ENCODE measurements at regions not wholly inside any gene's neighbourhood (a gene's known extent, or its start where the extent isn't known, plus 50 kb on each side); places are given as distances from the start of the nearest gene placed in this dataset.
"Not testable (repeated sequence)": the region's sequence is repeated elsewhere in the genome, so short reads cannot be mapped to it uniquely, and the experiment has no call there.

- Histone ChIP-seq H3K36me3 (ENCODE audit: control insufficient read depth, insufficient read depth, low read length) (no peaks in the 10 kb centered on the region), H3K27me3 (ENCODE audit: control insufficient read depth, insufficient read depth, low read length) (no peaks in the 10 kb centered on the region)
Observed at GRCh38 chrX:88903989-88904718, 157.1 kb downstream of the CPXCR1 start.

GRCh38 chrX:88908056-88908455 is 161.0 kb downstream of the CPXCR1 start:
- H3K9ac ChIP-seq (ENCODE audit: low read depth, low read length), result no peak overlapping the region
- H3K4me1 ChIP-seq (ENCODE audit: control insufficient read depth, insufficient read depth, low read length), result no peaks in the 10 kb centered on the region
- H3K27ac ChIP-seq (ENCODE audit: low read depth, low read length), result no peak overlapping the region
- no peaks in the 10 kb centered on the region for H3K27me3 ChIP-seq (ENCODE audit: control insufficient read depth, insufficient read depth, low read length)
- no peaks in the 10 kb centered on the region for H3K36me3 ChIP-seq (ENCODE audit: control insufficient read depth, insufficient read depth, low read length)
- H3K4me3 ChIP-seq (ENCODE audit: low read depth, low read length), result no peak overlapping the region
- H3K9me3 ChIP-seq (ENCODE audit: control insufficient read depth, insufficient read depth, low read length), result no peaks in the 10 kb centered on the region; the same call in 1 of the 2 replicates

More at GRCh38 chrX:88903989-88904718, 157.1 kb downstream of the CPXCR1 start:
- Histone ChIP-seq H3K9me3 (ENCODE audit: control insufficient read depth, insufficient read depth, low read length) (no peaks in the 10 kb centered on the region; the same call in 1 of the 2 replicates), H3K27ac (ENCODE audit: low read depth, low read length) (no peak overlapping the region), H3K4me3 (ENCODE audit: low read depth, low read length) (no peak overlapping the region), H3K9ac (ENCODE audit: low read depth, low read length) (no peak overlapping the region), H3K4me1 (ENCODE audit: control insufficient read depth, insufficient read depth, low read length) (no peaks in the 10 kb centered on the region)

GRCh38 chrX:88937616-88938015 is 190.6 kb downstream of the CPXCR1 start:
- no peak overlapping the region for H3K27ac ChIP-seq (ENCODE audit: low read depth, low read length)
- no peak overlapping the region for H3K4me3 ChIP-seq (ENCODE audit: low read depth, low read length)
- H3K9ac ChIP-seq (ENCODE audit: low read depth, low read length), result no peak overlapping the region
- H3K27me3 ChIP-seq (ENCODE audit: control insufficient read depth, insufficient read depth, low read length), result no peaks in the 10 kb centered on the region
- H3K36me3 ChIP-seq (ENCODE audit: control insufficient read depth, insufficient read depth, low read length), result no peaks in the 10 kb centered on the region
- H3K9me3 ChIP-seq (ENCODE audit: control insufficient read depth, insufficient read depth, low read length), result no peaks in the 10 kb centered on the region
- no peaks in the 10 kb centered on the region for H3K4me1 ChIP-seq (ENCODE audit: control insufficient read depth, insufficient read depth, low read length)

DNA sequence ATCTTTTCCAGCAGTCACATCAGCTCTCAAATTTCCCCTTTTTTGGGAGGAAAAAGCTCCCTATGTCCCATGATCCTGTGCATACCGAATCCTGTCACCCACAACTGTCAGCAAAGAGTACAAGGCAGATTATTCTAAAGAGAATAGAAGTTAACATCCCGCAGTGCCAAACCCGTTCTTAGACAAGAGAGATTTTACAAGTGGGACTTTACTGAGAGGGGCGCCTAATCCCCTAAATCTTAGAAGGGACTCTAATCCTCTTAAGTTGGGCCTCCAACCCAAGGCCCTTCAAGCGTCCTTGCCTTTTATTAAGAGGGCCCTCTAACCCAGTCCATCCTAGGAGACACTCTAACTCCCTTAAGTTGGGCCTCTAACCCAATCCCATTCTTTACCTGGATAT is 193.9 kb downstream of the CPXCR1 start:
- Histone ChIP-seq H3K4me1 (ENCODE audit: control insufficient read depth, insufficient read depth, low read length) (no peaks in the 10 kb centered on the region), H3K27me3 (ENCODE audit: control insufficient read depth, insufficient read depth, low read length) (no peaks in the 10 kb centered on the region), H3K9me3 (ENCODE audit: control insufficient read depth, insufficient read depth, low read length) (no peaks in the 10 kb centered on the region), H3K27ac (ENCODE audit: low read depth, low read length) (no peak overlapping the region), H3K9ac (ENCODE audit: low read depth, low read length) (no peak overlapping the region), H3K36me3 (ENCODE audit: control insufficient read depth, insufficient read depth, low read length) (no peaks in the 10 kb centered on the region), H3K4me3 (ENCODE audit: low read depth, low read length) (no peak overlapping the region)

- no peaks in the 10 kb centered on the region for H3K27me3 ChIP-seq (ENCODE audit: control insufficient read depth, insufficient read depth, low read length)
- no peaks in the 10 kb centered on the region for H3K4me1 ChIP-seq (ENCODE audit: control insufficient read depth, insufficient read depth, low read length)
- H3K9me3 ChIP-seq (ENCODE audit: control insufficient read depth, insufficient read depth, low read length), result no peaks in the 10 kb centered on the region
- H3K27ac ChIP-seq (ENCODE audit: low read depth, low read length), result no peak overlapping the region
- no peaks in the 10 kb centered on the region for H3K36me3 ChIP-seq (ENCODE audit: control insufficient read depth, insufficient read depth, low read length)
- no peak overlapping the region for H3K9ac ChIP-seq (ENCODE audit: low read depth, low read length)
- H3K4me3 ChIP-seq (ENCODE audit: low read depth, low read length), result no peak overlapping the region
Observed at GRCh38 chrX:88944661-88945060, 197.6 kb downstream of the CPXCR1 start.

- not testable (repeated sequence) for H3K36me3 ChIP-seq (ENCODE audit: control insufficient read depth, insufficient read depth, low read length); H3K4me3 ChIP-seq (ENCODE audit: low read depth, low read length); H3K4me1 ChIP-seq (ENCODE audit: control insufficient read depth, insufficient read depth, low read length); H3K27me3 ChIP-seq (ENCODE audit: control insufficient read depth, insufficient read depth, low read length); H3K9ac ChIP-seq (ENCODE audit: low read depth, low read length); H3K27ac ChIP-seq (ENCODE audit: low read depth, low read length)
- H3K9me3 ChIP-seq (ENCODE audit: control insufficient read depth, insufficient read depth, low read length), result peaks cover 10% of the 10 kb centered on the region
Observed at GRCh38 chrX:88956059-88956458, 209.0 kb downstream of the CPXCR1 start.

GRCh38 chrX:88977835-88978234 is 230.8 kb downstream of the CPXCR1 start:
- Histone ChIP-seq H3K9ac (ENCODE audit: low read depth, low read length) (no peak overlapping the region), H3K27me3 (ENCODE audit: control insufficient read depth, insufficient read depth, low read length) (no peaks in the 10 kb centered on the region), H3K27ac (ENCODE audit: low read depth, low read length) (no peak overlapping the region), H3K36me3 (ENCODE audit: control insufficient read depth, insufficient read depth, low read length) (no peaks in the 10 kb centered on the region), H3K9me3 (ENCODE audit: control insufficient read depth, insufficient read depth, low read length) (no peaks in the 10 kb centered on the region), H3K4me1 (ENCODE audit: control insufficient read depth, insufficient read depth, low read length) (peaks cover 19% of the 10 kb centered on the region), H3K4me3 (ENCODE audit: low read depth, low read length) (no peak overlapping the region)

GRCh38 chrX:88982183-88982582 is 235.2 kb downstream of the CPXCR1 start:
- Histone ChIP-seq H3K27ac (ENCODE audit: low read depth, low read length) (peak overlapping the region; percentile 81), H3K27me3 (ENCODE audit: control insufficient read depth, insufficient read depth, low read length) (no peaks in the 10 kb centered on the region), H3K36me3 (ENCODE audit: control insufficient read depth, insufficient read depth, low read length) (no peaks in the 10 kb centered on the region), H3K9me3 (ENCODE audit: control insufficient read depth, insufficient read depth, low read length) (no peaks in the 10 kb centered on the region), H3K4me1 (ENCODE audit: control insufficient read depth, insufficient read depth, low read length) (peaks cover 42% of the 10 kb centered on the region), H3K4me3 (ENCODE audit: low read depth, low read length) (no peak overlapping the region), H3K9ac (ENCODE audit: low read depth, low read length) (peak overlapping the region; percentile 55)

DNA sequence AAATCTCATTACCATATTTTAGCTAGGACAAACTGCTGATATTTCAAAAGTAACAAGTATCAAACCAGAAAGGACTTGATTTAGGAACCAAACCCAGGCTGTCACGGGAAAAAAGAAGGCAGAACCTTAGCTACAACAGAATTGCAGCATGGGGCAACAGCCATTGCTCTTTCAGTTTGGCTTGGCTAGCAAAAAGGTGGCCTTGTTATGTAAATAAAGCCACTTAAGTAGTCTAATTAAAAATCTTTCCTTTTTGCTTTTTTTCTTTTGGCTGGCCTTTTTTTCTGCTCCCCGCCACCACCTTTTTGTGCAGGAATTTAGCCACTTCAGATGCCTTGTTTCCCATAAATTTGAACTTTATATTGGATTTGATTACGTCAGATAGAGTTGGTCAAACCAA is 235.9 kb downstream of the CPXCR1 start:
- Histone ChIP-seq H3K4me1 (ENCODE audit: control insufficient read depth, insufficient read depth, low read length) (peaks cover 45% of the 10 kb centered on the region), H3K27ac (ENCODE audit: low read depth, low read length) (peak overlapping the region; percentile 81), H3K4me3 (ENCODE audit: low read depth, low read length) (no peak overlapping the region), H3K9ac (ENCODE audit: low read depth, low read length) (peak overlapping the region; percentile 55), H3K9me3 (ENCODE audit: control insufficient read depth, insufficient read depth, low read length) (no peaks in the 10 kb centered on the region), H3K36me3 (ENCODE audit: control insufficient read depth, insufficient read depth, low read length) (no peaks in the 10 kb centered on the region), H3K27me3 (ENCODE audit: control insufficient read depth, insufficient read depth, low read length) (no peaks in the 10 kb centered on the region)

DNA sequence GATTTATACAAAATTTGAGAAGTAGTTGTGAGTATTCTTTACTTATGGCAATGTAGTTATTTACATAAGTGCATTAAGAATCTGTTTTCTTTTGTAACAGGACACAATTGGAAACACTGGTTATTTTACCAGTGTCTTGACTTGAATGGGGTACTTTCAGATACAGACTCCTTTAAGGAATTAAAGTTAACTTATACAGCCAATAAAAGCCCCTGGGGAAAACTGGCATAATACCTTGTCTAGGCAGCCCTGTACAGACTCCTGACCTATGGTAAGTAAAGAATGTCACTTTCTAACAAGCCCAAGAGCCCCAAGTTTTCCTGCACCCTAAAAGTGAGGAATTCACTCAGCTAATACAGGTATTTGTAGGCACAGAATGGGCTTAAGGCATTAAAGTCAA is 241.8 kb downstream of the CPXCR1 start:
- Histone ChIP-seq H3K9me3 (ENCODE audit: control insufficient read depth, insufficient read depth, low read length) (no peaks in the 10 kb centered on the region), H3K4me3 (ENCODE audit: low read depth, low read length) (no peak overlapping the region), H3K9ac (ENCODE audit: low read depth, low read length) (0 out of 2 replicates have a peak overlapping the region, but pooled peaks have one; percentile 10), H3K4me1 (ENCODE audit: control insufficient read depth, insufficient read depth, low read length) (peaks cover 75% of the 10 kb centered on the region), H3K36me3 (ENCODE audit: control insufficient read depth, insufficient read depth, low read length) (no peaks in the 10 kb centered on the region), H3K27me3 (ENCODE audit: control insufficient read depth, insufficient read depth, low read length) (no peaks in the 10 kb centered on the region), H3K27ac (ENCODE audit: low read depth, low read length) (peak overlapping the region; percentile 51)

DNA sequence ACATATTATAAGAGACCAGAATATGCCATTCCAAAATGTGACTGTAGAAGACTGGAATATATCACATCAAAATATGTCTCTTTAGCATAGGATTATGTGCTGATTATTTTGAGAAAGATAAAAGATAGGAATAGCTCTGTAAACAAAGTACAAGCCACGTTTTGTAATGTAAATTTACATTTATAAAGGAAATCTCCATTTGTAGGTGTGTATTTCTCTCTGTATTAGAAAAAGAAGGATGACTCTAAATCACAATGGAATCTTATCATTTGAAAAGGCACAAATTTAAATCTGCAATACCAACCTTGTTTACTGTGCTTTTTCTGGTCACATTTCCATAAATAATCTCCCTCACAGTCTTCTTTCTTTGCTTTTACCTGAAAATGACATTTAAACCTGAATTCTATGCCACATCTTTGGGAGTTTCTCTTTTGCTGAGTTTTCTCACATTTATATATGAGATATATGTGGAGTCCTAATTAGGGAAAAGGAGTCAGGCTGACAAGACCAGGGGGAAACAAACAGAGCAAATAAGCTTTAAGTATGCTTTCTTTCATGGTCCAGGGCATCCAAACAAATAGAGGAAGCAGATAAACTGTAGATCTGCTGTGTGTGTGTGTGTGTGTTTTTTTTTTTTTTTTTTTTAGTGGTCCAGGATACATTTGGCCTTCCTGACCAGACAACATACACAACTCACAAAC is 244.0 kb downstream of the CPXCR1 start:
- peaks cover 60% of the 10 kb centered on the region for H3K4me1 ChIP-seq (ENCODE audit: control insufficient read depth, insufficient read depth, low read length)
- peak overlapping the region; percentile 18 for H3K4me3 ChIP-seq (ENCODE audit: low read depth, low read length)
- H3K27ac ChIP-seq (ENCODE audit: low read depth, low read length), result peak overlapping the region; percentile 90
- H3K9ac ChIP-seq (ENCODE audit: low read depth, low read length), result no peak overlapping the region; the same call in 1 of the 2 replicates
- 0 out of 2 replicates have a peak, but pooled peaks cover 4% of the 10 kb centered on the region for H3K9me3 ChIP-seq (ENCODE audit: control insufficient read depth, insufficient read depth, low read length)
- 0 out of 2 replicates have a peak, but pooled peaks cover 4% of the 10 kb centered on the region for H3K36me3 ChIP-seq (ENCODE audit: control insufficient read depth, insufficient read depth, low read length)
- no peaks in the 10 kb centered on the region for H3K27me3 ChIP-seq (ENCODE audit: control insufficient read depth, insufficient read depth, low read length)
